Natural killer cell (primary cell): ENCODE measurements at regions not wholly inside any gene's neighbourhood (a gene's known extent, or its start where the extent isn't known, plus 50 kb on each side); places are given as distances from the start of the nearest gene placed in this dataset.

Source experiments
- ATAC-seq, 3 donors: fragments of 150-1000 bp in 2 of 3; fragments of 200-7000 bp in 1 of 3; cut with Tn5 transposase; 1 replicate in 1 of 3; 2 replicates in 2 of 3; pipeline ENCODE4 v1.10.0; 2021; ENCODE audit warnings: mild to moderate bottlenecking in 2 of 3, moderate library complexity in 2 of 3
- DNase-seq, 2 donors: peaks; one replicate each; pipeline versions ENCODE4 v3.0.0 to v3.0.0-alpha.2; 2013 to 2021; ENCODE audit warnings: mixed read lengths in 1 of 2
- H3K27ac ChIP-seq: one replicate; pipeline ENCODE4 v1.5.1; 2013; ENCODE audit warnings: mild to moderate bottlenecking, low read length
- H3K27me3 ChIP-seq: one replicate; pipeline ENCODE4 v1.6.1; 2013; ENCODE audit warnings: low read length; ENCODE audit not compliant: control insufficient read depth, insufficient read depth
- H3K36me3 ChIP-seq: one replicate; pipeline ENCODE4 v1.6.1; 2013; ENCODE audit warnings: low read length; ENCODE audit not compliant: control insufficient read depth, insufficient read depth
- H3K4me1 ChIP-seq: one replicate; pipeline ENCODE4 v1.6.1; 2013; ENCODE audit warnings: low read length; ENCODE audit not compliant: control insufficient read depth, insufficient read depth
- H3K4me3 ChIP-seq: one replicate; pipeline ENCODE4 v1.5.1; 2013; ENCODE audit warnings: low read length
- H3K9me3 ChIP-seq: one replicate; pipeline ENCODE4 v1.6.1; 2013; ENCODE audit warnings: low read length; ENCODE audit not compliant: control insufficient read depth, insufficient read depth
- H3K27ac Mint-ChIP-seq, 2 donors: one replicate each; pipeline ENCODE4 v1.8.0; 2022; ENCODE audit warnings: mild to moderate bottlenecking in 2 of 2, mixed read lengths in 2 of 2, moderate library complexity in 1 of 2
- H3K27me3 Mint-ChIP-seq, 2 donors: one replicate each; pipeline ENCODE4 v1.8.0; 2022; ENCODE audit warnings: low read depth in 2 of 2, mixed read lengths in 2 of 2
- H3K36me3 Mint-ChIP-seq: one replicate; pipeline ENCODE4 v1.8.0; 2022; ENCODE audit warnings: mixed read lengths
- H3K4me1 Mint-ChIP-seq, 2 donors: one replicate each; pipeline ENCODE4 v1.8.0; 2022; ENCODE audit warnings: mixed read lengths in 2 of 2
- H3K4me3 Mint-ChIP-seq: one replicate; pipeline ENCODE4 v1.8.0; 2022; ENCODE audit warnings: mild to moderate bottlenecking, moderate library complexity, mixed read lengths
- H3K9me3 Mint-ChIP-seq, 2 donors: one replicate each; pipeline ENCODE4 v1.8.0; 2022; ENCODE audit warnings: mixed read lengths in 2 of 2
- CTCF ChIP-seq: fragments of 200-600 bp; IDR thresholded peaks from one replicate; pipeline ENCODE4 v1.8.0; 2022; ENCODE audit warnings: antibody characterized with exemption
- WGBS: methylation state at CpG from one replicate; pipeline ENCODE4 v1.1.7; 2013; ENCODE audit warnings: missing lambda C conversion rate; ENCODE audit not compliant: insufficient coverage; 5-methylcytosine and 5-hydroxymethylcytosine counted together
- intact Hi-C: fragments of 100-400 bp; cut with micrococcal nuclease; formaldehyde crosslinking; loops from one replicate; pipeline ENCODE4 v1.14.2; 2022

DNA sequence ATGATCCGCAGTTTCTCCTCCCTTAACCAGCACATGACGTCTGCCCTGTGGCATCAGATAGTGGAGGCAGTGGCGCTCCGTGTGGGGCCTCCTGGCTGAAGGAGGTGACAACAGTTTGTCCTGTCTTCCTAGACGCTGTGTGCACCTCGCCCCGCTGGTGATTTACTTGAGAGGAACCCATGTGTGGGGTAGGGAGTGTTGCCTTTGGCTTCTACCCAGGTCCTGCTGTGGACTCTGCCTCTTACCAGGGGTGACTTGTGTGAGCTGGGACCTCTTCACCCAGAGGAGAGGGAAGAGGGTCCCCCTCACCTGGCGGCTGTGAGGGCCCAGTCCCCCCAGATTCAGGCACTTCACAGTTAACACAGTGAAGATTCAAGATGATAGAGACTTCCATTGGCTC lies 77.6 kb downstream of the TMEM18 start:
- Mint-ChIP-seq H3K27me3 (peaks cover 6 to 8% of the 10 kb centered on the region in 2 donors), H3K36me3 (no peaks in the 10 kb centered on the region), H3K27ac (no peak overlapping the region), H3K4me1 (no peaks in the 10 kb centered on the region), H3K9me3 (no peaks in the 10 kb centered on the region), H3K4me3 (no peak overlapping the region)
- H3K4me1 ChIP-seq = no peaks in the 10 kb centered on the region
- H3K27me3 ChIP-seq = no peaks in the 10 kb centered on the region
- H3K27ac ChIP-seq = no peak overlapping the region
- 85% methylated on average over 8 of the region's 8 CpGs for WGBS
- ATAC-seq (no peak), DNase-seq (no peak)
- H3K36me3 ChIP-seq = no peaks in the 10 kb centered on the region
- intact Hi-C loops = no loop called here
- TF ChIP-seq CTCF = no peak
- H3K9me3 ChIP-seq = no peaks in the 10 kb centered on the region
- H3K4me3 ChIP-seq = no peak overlapping the region

GRCh38 chr2:598058-598802 lies 79.0 kb downstream of the TMEM18 start:
- Mint-ChIP-seq H3K36me3 (no peaks in the 10 kb centered on the region), H3K4me1 (no peaks in the 10 kb centered on the region)
- no peak for TF ChIP-seq CTCF

DNA sequence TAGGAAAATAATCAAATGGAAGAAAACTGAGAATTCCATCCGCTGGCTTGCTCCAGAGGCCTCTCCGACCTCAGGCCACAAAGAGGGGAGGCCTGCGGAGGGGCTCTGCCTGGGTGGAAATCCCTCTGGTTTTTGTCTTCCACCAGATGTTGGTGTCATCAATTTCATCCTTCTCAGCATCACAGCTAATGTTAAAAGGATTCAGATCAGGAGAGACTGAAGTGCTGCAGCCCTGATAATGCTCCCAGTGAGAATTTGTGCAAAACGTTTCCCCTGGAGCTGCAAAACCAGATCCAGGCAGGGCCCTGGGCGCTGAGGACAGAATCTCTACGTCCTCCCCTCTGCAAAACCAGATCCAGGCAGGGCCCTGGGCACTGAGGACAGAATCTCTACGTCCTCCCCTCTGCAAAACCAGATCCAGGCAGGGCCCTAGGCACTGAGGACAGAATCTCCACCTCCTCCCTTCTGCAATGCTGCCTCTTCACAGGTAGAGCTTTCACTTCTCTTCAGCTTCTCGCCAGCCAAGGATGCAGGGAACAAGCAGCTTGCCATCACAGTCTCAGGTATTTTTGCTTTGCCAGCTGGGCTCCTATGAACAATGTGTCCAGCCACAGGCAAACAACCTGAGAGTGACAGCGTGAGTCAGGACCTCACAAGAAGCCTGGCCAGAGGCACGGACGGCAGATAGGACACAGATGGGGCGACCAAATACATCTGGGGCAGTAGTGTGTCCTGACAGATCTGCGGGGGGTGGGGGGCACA lies 81.2 kb downstream of the TMEM18 start:
- WGBS = 84% methylated on average over 13 of the region's 13 CpGs
- Mint-ChIP-seq H3K4me1 (no peaks in the 10 kb centered on the region), H3K27ac (no peak overlapping the region), H3K27me3 (peaks cover 15 to 23% of the 10 kb centered on the region in 2 donors), H3K9me3 (no peaks in the 10 kb centered on the region), H3K4me3 (no peak overlapping the region), H3K36me3 (no peaks in the 10 kb centered on the region)
- Histone ChIP-seq H3K27me3 (no peaks in the 10 kb centered on the region), H3K36me3 (no peaks in the 10 kb centered on the region), H3K4me1 (no peaks in the 10 kb centered on the region), H3K9me3 (no peaks in the 10 kb centered on the region), H3K4me3 (no peak overlapping the region), H3K27ac (no peak overlapping the region)
- ATAC-seq (no peak), DNase-seq (no peak)
- intact Hi-C loops = no loop called here
- no peak for TF ChIP-seq CTCF

More at GRCh38 chr2:598058-598802, 79.0 kb downstream of the TMEM18 start:
- H3K36me3 ChIP-seq = no peaks in the 10 kb centered on the region
- H3K27ac ChIP-seq = no peak overlapping the region
- ATAC-seq (no peak), DNase-seq (no peak)
- no peak overlapping the region for H3K4me3 Mint-ChIP-seq
- H3K9me3 ChIP-seq = no peaks in the 10 kb centered on the region
- no peaks in the 10 kb centered on the region for H3K27me3 ChIP-seq
- no peak overlapping the region for H3K27ac Mint-ChIP-seq
- H3K27me3 Mint-ChIP-seq = peaks cover 8 to 9% of the 10 kb centered on the region in 2 donors
- no peaks in the 10 kb centered on the region for H3K9me3 Mint-ChIP-seq
- WGBS = 90% methylated on average over 17 of the region's 17 CpGs
- intact Hi-C loops = no loop called here
- H3K4me1 ChIP-seq = no peaks in the 10 kb centered on the region
- no peak overlapping the region for H3K4me3 ChIP-seq
